ENCODE measurements at regions not wholly inside any gene's neighbourhood (a gene's known extent, or its start where the extent isn't known, plus 50 kb on each side); places are given as distances from the start of the nearest gene placed in this dataset.

DNA sequence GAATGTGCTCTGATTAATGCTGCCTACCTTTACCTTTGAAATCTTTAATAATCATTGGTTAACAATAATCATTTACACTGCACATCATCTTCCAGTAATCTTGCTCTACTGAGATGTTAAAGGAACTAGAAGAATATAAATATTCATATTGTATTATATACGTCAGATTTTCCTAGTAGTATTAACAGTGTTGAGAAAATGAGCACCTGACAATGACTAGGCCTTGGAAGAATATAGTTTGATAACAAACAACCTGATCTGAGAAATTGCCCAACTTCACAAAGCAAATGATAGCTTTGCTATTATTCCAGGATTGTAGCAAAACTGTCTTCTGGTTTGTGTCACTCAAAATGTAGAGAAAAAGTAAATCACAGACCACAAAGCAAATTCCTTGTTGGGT lies 467.1 kb downstream of the NOVA1 start:
- TF ChIP-seq, protein P1, sequence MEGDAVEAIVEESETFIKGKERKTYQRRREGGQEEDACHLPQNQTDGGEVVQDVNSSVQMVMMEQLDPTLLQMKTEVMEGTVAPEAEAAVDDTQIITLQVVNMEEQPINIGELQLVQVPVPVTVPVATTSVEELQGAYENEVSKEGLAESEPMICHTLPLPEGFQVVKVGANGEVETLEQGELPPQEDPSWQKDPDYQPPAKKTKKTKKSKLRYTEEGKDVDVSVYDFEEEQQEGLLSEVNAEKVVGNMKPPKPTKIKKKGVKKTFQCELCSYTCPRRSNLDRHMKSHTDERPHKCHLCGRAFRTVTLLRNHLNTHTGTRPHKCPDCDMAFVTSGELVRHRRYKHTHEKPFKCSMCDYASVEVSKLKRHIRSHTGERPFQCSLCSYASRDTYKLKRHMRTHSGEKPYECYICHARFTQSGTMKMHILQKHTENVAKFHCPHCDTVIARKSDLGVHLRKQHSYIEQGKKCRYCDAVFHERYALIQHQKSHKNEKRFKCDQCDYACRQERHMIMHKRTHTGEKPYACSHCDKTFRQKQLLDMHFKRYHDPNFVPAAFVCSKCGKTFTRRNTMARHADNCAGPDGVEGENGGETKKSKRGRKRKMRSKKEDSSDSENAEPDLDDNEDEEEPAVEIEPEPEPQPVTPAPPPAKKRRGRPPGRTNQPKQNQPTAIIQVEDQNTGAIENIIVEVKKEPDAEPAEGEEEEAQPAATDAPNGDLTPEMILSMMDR (conservative IDR thresholded peaks at IDR 0.05; ENCODE audit: low read depth, low read length): no peak
- TF ChIP-seq CEBPB (IDR thresholded peaks at IDR 0.05; ENCODE audit: low read depth, low read length) (no peak), RCOR1 (IDR thresholded peaks at IDR 0.05; ENCODE audit: insufficient replicate concordance, low read length) (no peak), POLR2A (IDR thresholded peaks at IDR 0.05; ENCODE audit: low read depth, low read length) (no peak), RAD21 (IDR thresholded peaks at IDR 0.05; ENCODE audit: low read length) (no peak), FOS (IDR thresholded peaks at IDR 0.05; ENCODE audit: low read depth, low read length) (no peak), SMC3 (IDR thresholded peaks at IDR 0.05; ENCODE audit: low read depth, low read length) (no peak), BHLHE40 (IDR thresholded peaks at IDR 0.05; ENCODE audit: low read depth, low read length) (no peak), MAFK (IDR thresholded peaks at IDR 0.05; ENCODE audit: low read depth, low read length) (no peak), RFX5 (IDR thresholded peaks at IDR 0.05; ENCODE audit: low read depth, low read length) (no peak)
- TF ChIP-seq, protein P2, sequence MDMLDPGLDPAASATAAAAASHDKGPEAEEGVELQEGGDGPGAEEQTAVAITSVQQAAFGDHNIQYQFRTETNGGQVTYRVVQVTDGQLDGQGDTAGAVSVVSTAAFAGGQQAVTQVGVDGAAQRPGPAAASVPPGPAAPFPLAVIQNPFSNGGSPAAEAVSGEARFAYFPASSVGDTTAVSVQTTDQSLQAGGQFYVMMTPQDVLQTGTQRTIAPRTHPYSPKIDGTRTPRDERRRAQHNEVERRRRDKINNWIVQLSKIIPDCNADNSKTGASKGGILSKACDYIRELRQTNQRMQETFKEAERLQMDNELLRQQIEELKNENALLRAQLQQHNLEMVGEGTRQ (IDR thresholded peaks at IDR 0.05; ENCODE audit: low read depth, low read length): no peak
- TF ChIP-seq, protein P3, sequence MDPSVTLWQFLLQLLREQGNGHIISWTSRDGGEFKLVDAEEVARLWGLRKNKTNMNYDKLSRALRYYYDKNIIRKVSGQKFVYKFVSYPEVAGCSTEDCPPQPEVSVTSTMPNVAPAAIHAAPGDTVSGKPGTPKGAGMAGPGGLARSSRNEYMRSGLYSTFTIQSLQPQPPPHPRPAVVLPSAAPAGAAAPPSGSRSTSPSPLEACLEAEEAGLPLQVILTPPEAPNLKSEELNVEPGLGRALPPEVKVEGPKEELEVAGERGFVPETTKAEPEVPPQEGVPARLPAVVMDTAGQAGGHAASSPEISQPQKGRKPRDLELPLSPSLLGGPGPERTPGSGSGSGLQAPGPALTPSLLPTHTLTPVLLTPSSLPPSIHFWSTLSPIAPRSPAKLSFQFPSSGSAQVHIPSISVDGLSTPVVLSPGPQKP (IDR thresholded peaks at IDR 0.05; ENCODE audit: borderline replicate concordance, low read depth, low read length): no peak
